Lower lobe of right lung (tissue), 2 donors: ENCODE measurements at regions not wholly inside any gene's neighbourhood (a gene's known extent, or its start where the extent isn't known, plus 50 kb on each side); places are given as distances from the start of the nearest gene placed in this dataset.

ENCODE experiments used
- ATAC-seq, 2 donors: fragments of 200-7000 bp; cut with Tn5 transposase; one replicate each; pipeline ENCODE4 v1.9.1; 2020 to 2022; ENCODE audit warnings: mild to moderate bottlenecking in 2 of 2, moderate library complexity in 2 of 2
- DNase-seq: peaks from one replicate; pipeline ENCODE4 v3.0.0-alpha.2; 2020
- H3K27ac ChIP-seq: fragments of 200-600 bp; one replicate; pipeline ENCODE4 v1.8.0; 2022
- H3K27me3 ChIP-seq: fragments of 200-600 bp; one replicate; pipeline ENCODE4 v1.8.0; 2022; ENCODE audit warnings: low read depth
- H3K36me3 ChIP-seq: fragments of 200-600 bp; one replicate; pipeline ENCODE4 v1.8.0; 2022; ENCODE audit warnings: mild to moderate bottlenecking
- H3K4me1 ChIP-seq: fragments of 200-600 bp; one replicate; pipeline ENCODE4 v1.8.0; 2022
- H3K4me3 ChIP-seq: fragments of 200-600 bp; one replicate; pipeline ENCODE4 v1.8.0; 2022; ENCODE audit warnings: mild to moderate bottlenecking
- H3K9me3 ChIP-seq: fragments of 200-600 bp; one replicate; pipeline ENCODE4 v1.8.0; 2022
- intact Hi-C: fragments of 100-400 bp; cut with DNase I; formaldehyde crosslinking; loops from one replicate; pipeline ENCODE4 v1.11.0; 2022
- TF ChIP-seq, protein P1 (sequence below): fragments of 200-600 bp; IDR thresholded peaks from one replicate; pipeline ENCODE4 v1.8.0; 2022; ENCODE audit warnings: antibody characterized with exemption, mild to moderate bottlenecking
- donor health status: DM: no; HTN: yes; CAD: no; lungs with severe emphysema.

DNA sequence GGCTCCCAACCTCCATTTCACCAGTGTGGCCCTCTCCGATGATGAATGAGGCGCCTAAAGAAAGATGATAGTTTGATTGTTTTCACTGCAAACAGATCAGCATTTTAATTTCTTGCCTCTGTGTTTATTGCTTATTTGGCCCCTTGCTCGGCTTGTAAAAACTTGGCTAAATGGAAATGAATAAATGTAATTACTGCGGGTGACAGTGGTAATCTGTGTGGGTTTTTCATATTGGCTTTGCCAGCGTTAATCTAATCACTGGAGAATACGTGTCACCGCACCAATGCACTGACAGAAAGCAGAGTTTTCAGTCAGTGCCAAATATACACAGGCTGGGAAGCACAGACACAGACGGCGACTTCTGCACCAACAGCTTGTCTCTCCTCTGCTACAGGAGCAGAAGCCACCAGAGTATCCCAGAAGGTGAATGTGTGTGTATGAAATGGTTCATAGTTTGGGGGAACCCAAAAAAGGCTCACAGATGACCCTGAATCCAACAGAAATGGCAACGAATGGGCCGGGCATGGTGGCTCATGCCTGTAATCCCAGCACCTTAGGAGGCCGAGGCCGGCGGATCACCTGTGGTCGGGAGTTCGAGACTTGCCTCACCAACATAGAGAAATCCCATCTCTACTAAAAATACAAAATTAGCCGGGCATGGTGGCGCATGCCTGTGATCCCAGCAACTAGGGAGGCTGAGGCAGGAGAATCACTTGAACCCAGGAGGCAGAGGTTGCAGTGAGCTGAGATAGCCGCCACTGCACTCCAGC lies 534.0 kb downstream of the PKHD1 start:
- H3K9me3 ChIP-seq: no peaks in the 10 kb centered on the region
- H3K36me3 ChIP-seq: no peaks in the 10 kb centered on the region
- DNase-seq: no peak
- H3K4me1 ChIP-seq: no peaks in the 10 kb centered on the region
- ATAC-seq: no peak
- no peaks in the 10 kb centered on the region for H3K27me3 ChIP-seq
- no peak overlapping the region for H3K27ac ChIP-seq
- TF ChIP-seq, protein P1, sequence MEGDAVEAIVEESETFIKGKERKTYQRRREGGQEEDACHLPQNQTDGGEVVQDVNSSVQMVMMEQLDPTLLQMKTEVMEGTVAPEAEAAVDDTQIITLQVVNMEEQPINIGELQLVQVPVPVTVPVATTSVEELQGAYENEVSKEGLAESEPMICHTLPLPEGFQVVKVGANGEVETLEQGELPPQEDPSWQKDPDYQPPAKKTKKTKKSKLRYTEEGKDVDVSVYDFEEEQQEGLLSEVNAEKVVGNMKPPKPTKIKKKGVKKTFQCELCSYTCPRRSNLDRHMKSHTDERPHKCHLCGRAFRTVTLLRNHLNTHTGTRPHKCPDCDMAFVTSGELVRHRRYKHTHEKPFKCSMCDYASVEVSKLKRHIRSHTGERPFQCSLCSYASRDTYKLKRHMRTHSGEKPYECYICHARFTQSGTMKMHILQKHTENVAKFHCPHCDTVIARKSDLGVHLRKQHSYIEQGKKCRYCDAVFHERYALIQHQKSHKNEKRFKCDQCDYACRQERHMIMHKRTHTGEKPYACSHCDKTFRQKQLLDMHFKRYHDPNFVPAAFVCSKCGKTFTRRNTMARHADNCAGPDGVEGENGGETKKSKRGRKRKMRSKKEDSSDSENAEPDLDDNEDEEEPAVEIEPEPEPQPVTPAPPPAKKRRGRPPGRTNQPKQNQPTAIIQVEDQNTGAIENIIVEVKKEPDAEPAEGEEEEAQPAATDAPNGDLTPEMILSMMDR: no peak
- intact Hi-C loops: no loop called here
- H3K4me3 ChIP-seq: no peak overlapping the region

DNA sequence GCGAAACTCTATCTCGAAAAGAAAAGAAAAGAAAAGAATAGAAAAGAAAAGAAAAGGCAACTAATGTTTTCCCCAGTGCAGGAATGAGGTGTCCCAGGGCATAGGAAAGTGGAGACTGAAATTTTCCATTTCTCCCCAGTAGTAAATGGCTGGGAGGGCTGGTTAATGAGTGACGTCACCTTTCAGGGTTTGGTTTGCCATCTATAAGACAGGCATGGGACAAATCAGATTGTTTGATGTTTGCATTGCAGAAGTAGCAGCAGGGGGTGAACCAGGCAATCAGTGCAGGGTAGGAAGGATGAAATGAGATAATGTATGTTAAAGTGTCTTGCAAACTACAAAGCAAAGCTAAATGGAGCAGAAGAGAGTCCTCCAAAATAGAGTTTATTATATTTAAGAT lies 533.4 kb downstream of the PKHD1 start:
- Histone ChIP-seq H3K27ac (no peak overlapping the region), H3K4me1 (no peaks in the 10 kb centered on the region), H3K4me3 (no peak overlapping the region), H3K36me3 (no peaks in the 10 kb centered on the region), H3K9me3 (no peaks in the 10 kb centered on the region), H3K27me3 (no peaks in the 10 kb centered on the region)
- intact Hi-C loops: no loop called here
- TF ChIP-seq, protein P1: no peak
- ATAC-seq (no peak), DNase-seq (no peak)

DNA sequence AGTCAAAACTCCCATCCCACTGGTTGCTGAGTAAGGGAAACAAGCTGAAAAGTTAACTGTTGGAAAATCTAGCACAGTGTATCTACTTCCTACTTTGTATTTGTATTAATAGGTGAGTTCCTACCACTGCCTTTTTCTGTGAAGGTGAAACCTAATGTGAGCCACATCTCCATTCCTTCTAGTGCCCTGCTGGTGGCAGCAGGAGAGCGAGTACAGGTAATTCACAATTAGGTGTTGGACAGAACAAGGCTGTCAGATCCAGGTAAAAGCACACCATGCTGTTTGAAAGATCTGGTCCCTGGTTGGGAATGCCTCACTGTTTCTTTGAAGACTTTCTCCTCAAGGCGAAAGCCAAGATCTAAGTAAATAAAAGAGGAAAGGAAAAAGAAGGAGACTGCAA lies 528.4 kb downstream of the PKHD1 start:
- no peak overlapping the region for H3K4me3 ChIP-seq
- TF ChIP-seq, protein P1: peak; percentile 15
- H3K27me3 ChIP-seq: no peaks in the 10 kb centered on the region
- no peaks in the 10 kb centered on the region for H3K36me3 ChIP-seq
- intact Hi-C loops: no loop called here
- H3K27ac ChIP-seq: no peak overlapping the region
- H3K4me1 ChIP-seq: no peaks in the 10 kb centered on the region
- DNase-seq (no peak), ATAC-seq (peak; percentile 29 to 52)
- H3K9me3 ChIP-seq: no peaks in the 10 kb centered on the region

DNA sequence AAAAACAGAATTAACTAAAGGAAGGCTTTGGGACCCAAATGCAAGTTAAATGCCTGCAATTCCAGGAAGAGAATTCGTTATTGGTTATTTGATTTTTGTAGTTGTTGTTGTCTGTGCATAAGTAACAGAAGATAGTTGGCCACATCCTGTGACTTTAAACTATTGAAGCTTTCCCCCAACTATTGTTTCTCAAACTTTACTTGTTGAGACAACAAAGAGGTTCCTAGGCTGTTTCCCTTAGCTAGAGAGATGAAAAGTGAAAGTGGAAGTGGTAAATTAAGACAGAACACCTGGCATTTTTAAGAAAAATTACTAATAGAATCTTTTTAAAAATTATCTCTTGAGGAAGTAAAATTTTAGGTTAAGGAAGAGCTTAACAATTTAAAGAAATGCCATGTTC lies 525.2 kb downstream of the PKHD1 start:
- Histone ChIP-seq H3K27me3 (no peaks in the 10 kb centered on the region), H3K9me3 (no peaks in the 10 kb centered on the region), H3K27ac (no peak overlapping the region), H3K4me3 (no peak overlapping the region), H3K36me3 (no peaks in the 10 kb centered on the region), H3K4me1 (no peaks in the 10 kb centered on the region)
- TF ChIP-seq, protein P1: no peak
- DNase-seq: no peak
- no peak for ATAC-seq
- intact Hi-C loops: no loop called here
